Vagina (tissue), 2 donors: ENCODE measurements at regions not wholly inside any gene's neighbourhood (a gene's known extent, or its start where the extent isn't known, plus 50 kb on each side); places are given as distances from the start of the nearest gene placed in this dataset.

Experiments
- CTCF ChIP-seq, 3 experiments: fragments of 450-650 bp in 2 of 3; fragments of 200-600 bp in 1 of 3; sonication (generic) in 1 of 3; IDR thresholded peaks; one replicate each; pipeline ENCODE4 v1.5.1; 2017 to 2019; ENCODE audit warnings: antibody characterized with exemption in 3 of 3, mild to moderate bottlenecking in 2 of 3, moderate library complexity in 2 of 3
- POLR2A ChIP-seq, 2 donors: fragments of 450-650 bp; IDR thresholded peaks; one replicate each; pipeline ENCODE4 v1.6.1; 2017; ENCODE audit warnings: antibody characterized with exemption in 2 of 2, mild to moderate bottlenecking in 2 of 2, moderate library complexity in 2 of 2

GRCh38 chr2:163198972-163199371, 360.4 kb upstream of the KCNH7 start:
- no peak for TF ChIP-seq CTCF (IDR thresholded peaks at IDR 0.05)
- no peak for TF ChIP-seq POLR2A (IDR thresholded peaks at IDR 0.05)
